Peyer's patch (tissue), 4 donors: ENCODE measurements at regions not wholly inside any gene's neighbourhood (a gene's known extent, or its start where the extent isn't known, plus 50 kb on each side); places are given as distances from the start of the nearest gene placed in this dataset.

Experiments
- DNase-seq, 3 donors: peaks; one replicate each; pipeline ENCODE4 v3.0.0-alpha.2; 2017 to 2019
- H3K27ac ChIP-seq, 4 donors: fragments of 200-600 bp; sonication (generic); one replicate each; pipeline ENCODE4 v1.5.1; 2016 to 2019
- H3K27me3 ChIP-seq, 2 donors: fragments of 200-600 bp; sonication (generic); one replicate each; pipeline ENCODE4 v1.5.1; 2019
- H3K36me3 ChIP-seq, 3 donors: fragments of 200-600 bp; sonication (generic); one replicate each; pipeline ENCODE4 v1.5.1; 2016 to 2019
- H3K4me1 ChIP-seq, 4 donors: fragments of 200-600 bp; sonication (generic); one replicate each; pipeline ENCODE4 v1.5.1; 2016 to 2019
- H3K4me3 ChIP-seq, 4 donors: fragments of 200-600 bp; sonication (generic); 1 replicate in 3 of 4; 2 replicates in 1 of 4; pipeline ENCODE4 v1.5.1; 2016 to 2019; ENCODE audit warnings: mild to moderate bottlenecking in 1 of 4
- H3K9me3 ChIP-seq, 4 donors: fragments of 200-600 bp; sonication (generic); one replicate each; pipeline ENCODE4 v1.5.1; 2016 to 2019; ENCODE audit warnings: mild to moderate bottlenecking in 1 of 4
- CTCF ChIP-seq, 6 experiments: fragments of 450-650 bp in 4 of 6; fragments of 200-600 bp in 2 of 6; sonication (generic) in 1 of 6; IDR thresholded peaks; one replicate each; pipeline ENCODE4 v1.5.1; 2017 to 2019; ENCODE audit warnings: antibody characterized with exemption in 6 of 6, mild to moderate bottlenecking in 3 of 6, moderate library complexity in 1 of 6
- POLR2A ChIP-seq, 2 donors: fragments of 450-650 bp; IDR thresholded peaks; one replicate each; pipeline ENCODE4 v1.5.1; 2017; ENCODE audit warnings: antibody characterized with exemption in 2 of 2, mild to moderate bottlenecking in 2 of 2, moderate library complexity in 2 of 2

GRCh38 chrX:55167124-55167803 is 52.9 kb upstream of the PAGE5 start:
- no peak for DNase-seq
- no peak overlapping the region for H3K27ac ChIP-seq
- H3K4me3 ChIP-seq, result no peak overlapping the region
- no peak for TF ChIP-seq CTCF (IDR thresholded peaks at IDR 0.05)
- no peaks in the 10 kb centered on the region for H3K36me3 ChIP-seq
- no peaks in the 10 kb centered on the region for H3K9me3 ChIP-seq
- no peaks in the 10 kb centered on the region for H3K4me1 ChIP-seq
- H3K27me3 ChIP-seq, result no peaks in the 10 kb centered on the region

GRCh38 chrX:55167901-55168300 is 52.2 kb upstream of the PAGE5 start:
- no peak overlapping the region for H3K27ac ChIP-seq
- H3K4me3 ChIP-seq, result no peak overlapping the region
- TF ChIP-seq CTCF (IDR thresholded peaks at IDR 0.05), result no peak
- TF ChIP-seq POLR2A (IDR thresholded peaks at IDR 0.05), result no peak
- no peaks in the 10 kb centered on the region for H3K36me3 ChIP-seq
- no peaks in the 10 kb centered on the region for H3K9me3 ChIP-seq
- no peaks in the 10 kb centered on the region for H3K4me1 ChIP-seq
- DNase-seq, result no peak
- H3K27me3 ChIP-seq, result no peaks in the 10 kb centered on the region

GRCh38 chrX:55169782-55170181 is 50.4 kb upstream of the PAGE5 start:
- no peaks in the 10 kb centered on the region for H3K9me3 ChIP-seq
- no peaks in the 10 kb centered on the region for H3K4me1 ChIP-seq
- no peaks in the 10 kb centered on the region for H3K27me3 ChIP-seq
- no peak for DNase-seq
- TF ChIP-seq POLR2A (IDR thresholded peaks at IDR 0.05) (no peak), CTCF (IDR thresholded peaks at IDR 0.05) (no peak)
- no peak overlapping the region for H3K4me3 ChIP-seq
- no peaks in the 10 kb centered on the region for H3K36me3 ChIP-seq
- H3K27ac ChIP-seq, result no peak overlapping the region
